Limb (tissue), 2 donors: ENCODE measurements at regions not wholly inside any gene's neighbourhood (a gene's known extent, or its start where the extent isn't known, plus 50 kb on each side); places are given as distances from the start of the nearest gene placed in this dataset.

Source experiments
- DNase-seq, 2 donors: peaks; one replicate each; pipeline ENCODE4 v3.0.0-alpha.2; 2016; ENCODE audit errors: extremely low spot score in 2 of 2

DNA sequence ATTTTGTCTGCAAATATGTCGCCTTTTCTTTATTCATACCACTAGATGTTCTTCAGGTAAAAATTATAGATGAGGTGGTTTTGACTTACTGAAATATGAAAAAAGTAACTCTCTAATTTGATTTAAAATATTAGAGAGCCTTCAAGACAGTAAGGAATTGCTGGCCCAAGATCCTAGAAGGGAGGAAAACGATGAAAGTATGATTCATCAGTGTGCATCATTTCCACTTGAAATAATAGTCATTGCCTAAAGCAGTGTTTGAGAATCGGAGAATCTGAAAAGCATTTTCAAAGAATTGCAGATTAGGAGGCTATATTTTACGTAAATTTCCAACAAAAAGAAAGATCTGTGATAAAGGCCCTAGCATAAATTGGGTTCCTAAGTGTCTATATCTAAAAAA, 1707.9 kb upstream of the PRR20A start:
- no peak for DNase-seq

DNA sequence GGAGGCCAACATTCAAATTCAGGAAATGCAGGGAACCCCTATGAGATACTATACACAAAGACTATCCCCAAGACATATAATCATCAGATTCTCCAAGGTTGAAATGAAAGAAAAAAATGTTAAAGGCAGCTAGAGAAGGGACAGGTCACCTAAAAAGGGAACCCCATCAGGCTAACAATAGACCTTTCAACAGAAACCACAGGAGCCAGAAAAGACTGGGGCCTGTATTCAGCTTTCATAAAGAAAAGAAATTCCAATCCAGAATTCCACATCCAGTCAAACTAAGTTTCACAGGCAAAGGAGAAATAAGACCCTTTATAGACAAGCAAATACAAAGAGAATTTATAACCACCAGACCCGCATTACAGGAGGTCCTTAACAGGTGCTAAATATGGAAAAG, 1703.6 kb upstream of the PRR20A start:
- DNase-seq: no peak

GRCh38 chr13:55439450-55439849, 1701.3 kb upstream of the PRR20A start:
- DNase-seq: no peak

DNA sequence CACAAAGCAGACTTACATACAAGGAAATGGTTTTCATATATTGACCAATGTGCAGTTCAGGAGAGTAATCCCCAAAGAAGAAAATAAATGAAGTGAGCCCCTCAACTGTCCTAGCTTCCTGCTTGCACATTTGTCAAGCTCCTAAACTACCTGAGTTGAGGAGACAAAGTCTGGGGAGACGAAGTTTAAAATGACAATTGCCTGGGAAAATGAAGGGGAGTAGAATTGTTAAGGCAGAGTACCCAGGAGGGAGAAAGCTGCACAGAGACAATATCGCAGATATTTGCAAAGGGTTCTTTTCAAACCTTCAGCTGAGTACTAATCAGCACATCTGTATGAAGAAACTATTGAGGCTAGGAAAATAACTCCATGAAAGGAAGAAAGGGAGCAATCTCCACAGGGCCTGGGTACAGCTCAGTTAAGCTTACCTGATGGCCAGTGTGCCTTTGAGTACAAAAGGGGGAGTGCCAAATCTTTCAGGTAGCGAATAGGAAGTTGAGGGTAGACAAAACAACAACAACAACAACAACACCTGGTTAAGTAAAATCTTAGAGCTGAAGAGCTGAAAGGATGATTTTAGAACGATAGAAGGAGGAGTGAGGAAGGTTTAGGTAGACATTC, 1700.1 kb upstream of the PRR20A start:
- no peak for DNase-seq

DNA sequence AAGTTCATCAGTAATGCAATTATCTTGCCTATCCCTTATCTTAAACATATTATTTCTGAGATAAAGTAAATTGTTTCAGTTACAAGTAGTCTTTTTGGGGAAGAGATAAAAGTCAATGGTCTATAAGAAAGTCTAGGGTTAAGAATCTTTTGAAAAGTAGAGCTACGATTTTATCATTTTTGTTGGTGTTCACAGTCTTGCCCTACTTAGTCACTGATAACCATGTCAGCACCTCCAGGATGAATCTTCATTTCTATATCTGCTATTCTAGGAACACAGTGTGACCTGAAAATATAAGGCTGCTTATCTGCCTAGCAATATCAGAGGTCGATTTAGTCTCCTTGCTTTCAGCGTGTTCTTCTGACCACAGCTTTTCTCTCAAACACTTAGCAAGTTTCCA, 1676.5 kb upstream of the PRR20A start:
- no peak for DNase-seq

- no peak for DNase-seq
These were observed 1673.2 kb upstream of the PRR20A start for GRCh38 chr13:55467476-55467875.

GRCh38 chr13:55483626-55484158, 1657.0 kb upstream of the PRR20A start:
- no peak for DNase-seq

DNA sequence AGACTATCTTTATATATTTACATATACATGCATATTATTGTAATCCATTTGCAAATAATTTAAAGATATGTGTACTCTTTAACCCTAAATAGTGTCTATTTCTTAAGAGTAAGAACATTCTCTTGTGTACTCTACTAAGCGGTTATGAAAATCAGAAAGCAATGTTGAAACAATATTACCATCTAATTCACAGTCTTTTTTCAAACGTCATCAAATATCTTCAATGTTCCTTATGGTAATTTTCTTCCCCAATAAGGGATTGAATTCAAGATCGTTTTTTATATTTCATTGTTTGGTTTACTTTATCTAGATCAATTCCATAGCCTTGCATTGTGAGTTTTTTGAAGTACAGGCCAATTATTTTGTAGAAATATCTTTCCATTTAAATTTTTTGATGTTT, 1647.4 kb upstream of the PRR20A start:
- no peak for DNase-seq

- DNase-seq: no peak
These were observed 1643.2 kb upstream of the PRR20A start for GRCh38 chr13:55497486-55497885.

DNA sequence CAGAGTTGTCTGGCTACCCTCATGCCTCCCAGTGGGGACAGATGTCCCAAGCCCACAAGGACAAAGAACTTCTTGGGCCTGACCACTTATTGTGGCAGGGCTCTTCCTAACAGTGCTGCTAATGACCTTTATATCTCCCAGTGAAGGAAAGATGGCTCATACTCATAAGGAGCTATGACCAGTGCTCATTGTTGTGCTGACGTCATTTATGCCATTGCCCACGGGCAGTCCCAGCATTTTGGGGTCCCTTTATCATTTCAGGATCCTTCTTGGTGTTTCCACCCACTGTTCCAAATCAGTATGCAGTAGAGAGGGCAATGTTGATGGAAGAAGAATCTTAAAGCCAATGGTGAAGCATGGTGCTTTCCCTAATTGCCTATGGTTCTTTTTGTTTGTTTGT, 1640.0 kb upstream of the PRR20A start:
- DNase-seq: no peak

DNA sequence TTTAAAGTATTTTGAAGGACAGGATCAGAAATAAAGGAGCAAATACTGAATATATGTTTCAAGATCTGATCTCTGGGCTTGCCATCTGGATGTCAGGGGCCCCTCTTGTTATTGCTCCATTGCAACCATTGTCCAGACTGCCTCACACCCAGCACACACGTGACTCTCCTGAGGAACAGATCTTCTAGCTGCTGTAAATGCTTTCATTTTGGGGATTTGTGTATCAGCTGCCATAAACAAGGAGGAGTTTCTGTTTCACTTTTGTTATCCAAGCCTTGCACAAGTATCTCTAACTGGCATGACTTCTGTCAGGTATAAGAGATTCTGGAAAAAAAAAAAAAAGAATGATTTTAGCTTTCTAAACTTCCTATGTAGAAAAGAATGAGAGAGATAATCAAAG, 1624.1 kb upstream of the PRR20A start:
- no peak for DNase-seq

GRCh38 chr13:55517312-55517711, 1623.4 kb upstream of the PRR20A start:
- no peak for DNase-seq

GRCh38 chr13:55528434-55528833, 1612.3 kb upstream of the PRR20A start:
- no peak for DNase-seq

- no peak for DNase-seq
These were observed 1606.4 kb upstream of the PRR20A start for GRCh38 chr13:55534306-55534705.

- DNase-seq: no peak
These were observed 1602.3 kb upstream of the PRR20A start for GRCh38 chr13:55538424-55538823.

GRCh38 chr13:55543053-55543452, 1597.7 kb upstream of the PRR20A start:
- no peak for DNase-seq

GRCh38 chr13:55550624-55551023, 1590.1 kb upstream of the PRR20A start:
- no peak for DNase-seq

GRCh38 chr13:55553701-55554100, 1587.0 kb upstream of the PRR20A start:
- DNase-seq: no peak

GRCh38 chr13:55554741-55555140, 1586.0 kb upstream of the PRR20A start:
- no peak for DNase-seq

GRCh38 chr13:55560331-55560730, 1580.4 kb upstream of the PRR20A start:
- DNase-seq: no peak

DNA sequence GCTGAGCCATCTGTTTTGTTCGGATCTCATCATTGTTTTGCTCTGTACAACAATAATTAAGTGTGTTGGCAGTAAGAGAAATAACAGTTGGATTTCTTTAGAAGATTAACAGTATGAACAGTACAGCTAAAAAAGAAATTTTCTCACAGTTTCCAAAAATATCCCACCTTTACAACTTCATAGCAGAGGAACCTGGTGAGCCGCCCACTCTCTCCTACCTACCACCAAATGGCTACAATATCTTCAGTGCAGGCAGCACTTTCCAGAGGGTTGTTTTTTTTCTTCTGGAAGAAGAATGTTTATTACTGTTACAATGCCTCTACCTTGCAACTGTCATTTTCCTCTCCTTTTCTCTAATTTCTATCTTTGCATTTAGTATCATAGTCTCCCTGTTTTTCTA, 1577.5 kb upstream of the PRR20A start:
- no peak for DNase-seq

GRCh38 chr13:55566334-55566733, 1574.4 kb upstream of the PRR20A start:
- DNase-seq: no peak

DNA sequence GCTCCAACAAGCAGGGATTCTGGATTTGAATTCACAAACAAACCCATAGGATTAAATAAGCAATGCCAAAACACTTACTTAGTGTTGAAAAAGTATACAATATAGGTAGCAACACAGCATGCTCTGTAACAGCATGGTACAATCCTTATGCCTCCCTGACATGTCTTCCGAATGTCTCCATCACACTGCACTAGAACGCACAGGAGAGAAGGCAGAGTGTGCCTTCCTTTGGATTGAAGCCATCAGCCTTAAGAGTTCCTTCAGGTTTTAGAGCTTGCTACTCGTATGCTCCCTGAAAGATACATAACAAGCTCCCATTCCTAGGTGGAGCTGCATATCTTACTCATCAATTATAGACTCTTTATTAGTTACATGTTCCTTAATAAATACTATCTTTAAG, 1573.9 kb upstream of the PRR20A start:
- no peak for DNase-seq
